ENCODE measurements at regions not wholly inside any gene's neighbourhood (a gene's known extent, or its start where the extent isn't known, plus 50 kb on each side); places are given as distances from the start of the nearest gene placed in this dataset.
"Not testable (repeated sequence)": the region's sequence is repeated elsewhere in the genome, so short reads cannot be mapped to it uniquely, and the experiment has no call there.

- DNase-seq, result no peak
Measured at GRCh38 chrX:3550871-3551270, 162.6 kb downstream of the PRKX start.

GRCh38 chrX:3550160-3550751, 163.2 kb downstream of the PRKX start:
- no peak for DNase-seq

- DNase-seq, result no peak
Measured at GRCh38 chrX:3549411-3549911, 164.0 kb downstream of the PRKX start.

GRCh38 chrX:3548765-3549391, 164.6 kb downstream of the PRKX start:
- DNase-seq, result no peak

GRCh38 chrX:3545901-3546300, 167.5 kb downstream of the PRKX start:
- no peak for DNase-seq

- DNase-seq, result no peak
Measured at GRCh38 chrX:3541336-3541735, 172.1 kb downstream of the PRKX start.

- DNase-seq, result no peak
Measured at GRCh38 chrX:3540105-3540504, 173.3 kb downstream of the PRKX start.

GRCh38 chrX:3532581-3533085, 180.8 kb downstream of the PRKX start:
- no peak for DNase-seq

- DNase-seq, result not testable (repeated sequence)
Measured at GRCh38 chrX:3531435-3531834, 182.0 kb downstream of the PRKX start.

- no peak for DNase-seq
Measured at GRCh38 chrX:3529466-3530010, 183.1 kb upstream of the MXRA5 start.

GRCh38 chrX:3527811-3528210, 181.4 kb upstream of the MXRA5 start:
- no peak for DNase-seq

GRCh38 chrX:3527166-3527565, 180.7 kb upstream of the MXRA5 start:
- no peak for DNase-seq

GRCh38 chrX:3526731-3527130, 180.3 kb upstream of the MXRA5 start:
- DNase-seq, result no peak

- DNase-seq, result no peak
Measured at GRCh38 chrX:3526071-3526470, 179.6 kb upstream of the MXRA5 start.

GRCh38 chrX:3522101-3522650, 175.7 kb upstream of the MXRA5 start:
- DNase-seq, result no peak

GRCh38 chrX:3521396-3521795, 174.9 kb upstream of the MXRA5 start:
- no peak for DNase-seq

- no peak for DNase-seq
Measured at GRCh38 chrX:3520982-3521381, 174.5 kb upstream of the MXRA5 start.

GRCh38 chrX:3520458-3520857, 174.0 kb upstream of the MXRA5 start:
- no peak for DNase-seq

- DNase-seq, result peak; percentile 4
Measured at GRCh38 chrX:3519384-3519783, 172.9 kb upstream of the MXRA5 start.

GRCh38 chrX:3518870-3519269, 172.4 kb upstream of the MXRA5 start:
- DNase-seq, result peak; percentile 50

- peak; percentile 4 for DNase-seq
Measured at GRCh38 chrX:3516051-3516541, 169.6 kb upstream of the MXRA5 start.

GRCh38 chrX:3514996-3515395, 168.5 kb upstream of the MXRA5 start:
- no peak for DNase-seq

GRCh38 chrX:3512150-3512549, 165.7 kb upstream of the MXRA5 start:
- not testable (repeated sequence) for DNase-seq

- no peak for DNase-seq
Measured at GRCh38 chrX:3509934-3510333, 163.5 kb upstream of the MXRA5 start.

All from T1000 (cell line).